ENCODE measurements at regions not wholly inside any gene's neighbourhood (a gene's known extent, or its start where the extent isn't known, plus 50 kb on each side); places are given as distances from the start of the nearest gene placed in this dataset.
A peak's percentile ranks its signal among the peaks of the same experiment; 100 is the strongest.

- no peak for TF ChIP-seq CTCF (conservative IDR thresholded peaks at IDR 0.05)
- DNase-seq (ENCODE audit: low read depth, low spot score), result no peak
Measured at GRCh38 chrX:5086388-5086787, 1142.3 kb downstream of the NLGN4X start.

GRCh38 chrX:5084279-5084678 lies 1144.4 kb downstream of the NLGN4X start:
- H3K36me3 Mint-ChIP-seq (ENCODE audit: low read depth), result no peaks in the 10 kb centered on the region
- TF ChIP-seq CTCF (conservative IDR thresholded peaks at IDR 0.05), result no peak
- H3K4me1 Mint-ChIP-seq, result peaks cover 11% of the 10 kb centered on the region
- DNase-seq (ENCODE audit: low read depth, low spot score), result no peak
- H3K9me3 Mint-ChIP-seq, result peaks cover 9% of the 10 kb centered on the region
- H3K4me3 Mint-ChIP-seq, result no peak overlapping the region
- H3K27me3 Mint-ChIP-seq (ENCODE audit: low read depth), result no peaks in the 10 kb centered on the region
- H3K27ac Mint-ChIP-seq (ENCODE audit: unreplicated experiment), result peak overlapping the region; percentile 19

More at GRCh38 chrX:5086388-5086787, 1142.3 kb downstream of the NLGN4X start:
- Mint-ChIP-seq H3K9me3 (peaks cover 3% of the 10 kb centered on the region), H3K4me1 (peaks cover 11% of the 10 kb centered on the region), H3K27ac (ENCODE audit: unreplicated experiment) (no peak overlapping the region), H3K27me3 (ENCODE audit: low read depth) (no peaks in the 10 kb centered on the region), H3K4me3 (no peak overlapping the region), H3K36me3 (ENCODE audit: low read depth) (no peaks in the 10 kb centered on the region)

- no peak overlapping the region for H3K27ac Mint-ChIP-seq (ENCODE audit: unreplicated experiment)
- H3K36me3 Mint-ChIP-seq (ENCODE audit: low read depth), result no peaks in the 10 kb centered on the region
- H3K4me1 Mint-ChIP-seq, result peaks cover 11% of the 10 kb centered on the region
- H3K4me3 Mint-ChIP-seq, result no peak overlapping the region
- peaks cover 6% of the 10 kb centered on the region for H3K9me3 Mint-ChIP-seq
- no peaks in the 10 kb centered on the region for H3K27me3 Mint-ChIP-seq (ENCODE audit: low read depth)
- no peak for DNase-seq (ENCODE audit: low read depth, low spot score)
- TF ChIP-seq CTCF (conservative IDR thresholded peaks at IDR 0.05), result no peak
Measured at GRCh38 chrX:5082705-5083104, 1146.0 kb downstream of the NLGN4X start.

GRCh38 chrX:5080791-5081190 lies 1147.9 kb downstream of the NLGN4X start:
- no peak overlapping the region for H3K4me3 Mint-ChIP-seq
- no peaks in the 10 kb centered on the region for H3K36me3 Mint-ChIP-seq (ENCODE audit: low read depth)
- DNase-seq (ENCODE audit: low read depth, low spot score), result no peak
- H3K27me3 Mint-ChIP-seq (ENCODE audit: low read depth), result no peaks in the 10 kb centered on the region
- no peak overlapping the region for H3K27ac Mint-ChIP-seq (ENCODE audit: unreplicated experiment)
- H3K4me1 Mint-ChIP-seq, result peaks cover 11% of the 10 kb centered on the region
- peaks cover 6% of the 10 kb centered on the region for H3K9me3 Mint-ChIP-seq
- no peak for TF ChIP-seq CTCF (conservative IDR thresholded peaks at IDR 0.05)

- H3K36me3 Mint-ChIP-seq (ENCODE audit: low read depth), result no peaks in the 10 kb centered on the region
- TF ChIP-seq CTCF (conservative IDR thresholded peaks at IDR 0.05), result no peak
- H3K4me1 Mint-ChIP-seq, result peaks cover 7% of the 10 kb centered on the region
- no peaks in the 10 kb centered on the region for H3K9me3 Mint-ChIP-seq
- no peak overlapping the region for H3K4me3 Mint-ChIP-seq
- no peak for DNase-seq (ENCODE audit: low read depth, low spot score)
- H3K27ac Mint-ChIP-seq (ENCODE audit: unreplicated experiment), result no peak overlapping the region
- no peaks in the 10 kb centered on the region for H3K27me3 Mint-ChIP-seq (ENCODE audit: low read depth)
Measured at GRCh38 chrX:5068550-5068949, 1160.1 kb downstream of the NLGN4X start.

GRCh38 chrX:5057786-5058185 lies 1170.9 kb downstream of the NLGN4X start:
- no peak for DNase-seq (ENCODE audit: low read depth, low spot score)
- Mint-ChIP-seq H3K4me3 (no peak overlapping the region), H3K27me3 (ENCODE audit: low read depth) (peaks cover 3% of the 10 kb centered on the region), H3K4me1 (no peaks in the 10 kb centered on the region), H3K27ac (ENCODE audit: unreplicated experiment) (no peak overlapping the region), H3K9me3 (peaks cover 9% of the 10 kb centered on the region), H3K36me3 (ENCODE audit: low read depth) (no peaks in the 10 kb centered on the region)
- no peak for TF ChIP-seq CTCF (conservative IDR thresholded peaks at IDR 0.05)

Data from neural crest cell (in vitro differentiated cells).